ENCODE measurements at regions not wholly inside any gene's neighbourhood (a gene's known extent, or its start where the extent isn't known, plus 50 kb on each side); places are given as distances from the start of the nearest gene placed in this dataset.

GRCh38 chr19:31023038-31023437, 326.2 kb downstream of the TSHZ3 start:
- no peak overlapping the region for H3K4me3 ChIP-seq
- TF ChIP-seq, protein P1, sequence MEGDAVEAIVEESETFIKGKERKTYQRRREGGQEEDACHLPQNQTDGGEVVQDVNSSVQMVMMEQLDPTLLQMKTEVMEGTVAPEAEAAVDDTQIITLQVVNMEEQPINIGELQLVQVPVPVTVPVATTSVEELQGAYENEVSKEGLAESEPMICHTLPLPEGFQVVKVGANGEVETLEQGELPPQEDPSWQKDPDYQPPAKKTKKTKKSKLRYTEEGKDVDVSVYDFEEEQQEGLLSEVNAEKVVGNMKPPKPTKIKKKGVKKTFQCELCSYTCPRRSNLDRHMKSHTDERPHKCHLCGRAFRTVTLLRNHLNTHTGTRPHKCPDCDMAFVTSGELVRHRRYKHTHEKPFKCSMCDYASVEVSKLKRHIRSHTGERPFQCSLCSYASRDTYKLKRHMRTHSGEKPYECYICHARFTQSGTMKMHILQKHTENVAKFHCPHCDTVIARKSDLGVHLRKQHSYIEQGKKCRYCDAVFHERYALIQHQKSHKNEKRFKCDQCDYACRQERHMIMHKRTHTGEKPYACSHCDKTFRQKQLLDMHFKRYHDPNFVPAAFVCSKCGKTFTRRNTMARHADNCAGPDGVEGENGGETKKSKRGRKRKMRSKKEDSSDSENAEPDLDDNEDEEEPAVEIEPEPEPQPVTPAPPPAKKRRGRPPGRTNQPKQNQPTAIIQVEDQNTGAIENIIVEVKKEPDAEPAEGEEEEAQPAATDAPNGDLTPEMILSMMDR (IDR thresholded peaks at IDR 0.05; ENCODE audit: low read depth, low read length): no peak
- no peak for DNase-seq (ENCODE audit: low read depth in 1 of 2, low spot score in 1 of 2)
- no peaks in the 10 kb centered on the region for H3K27me3 ChIP-seq
- no peaks in the 10 kb centered on the region for H3K4me1 ChIP-seq (ENCODE audit: low read depth)
- H3K27ac ChIP-seq: no peak overlapping the region
- H3K9me3 ChIP-seq (ENCODE audit: low read depth): no peaks in the 10 kb centered on the region
- H3K36me3 ChIP-seq: no peaks in the 10 kb centered on the region

GRCh38 chr19:31018936-31019335, 330.3 kb downstream of the TSHZ3 start:
- no peak overlapping the region for H3K27ac ChIP-seq
- H3K36me3 ChIP-seq: no peaks in the 10 kb centered on the region
- no peaks in the 10 kb centered on the region for H3K9me3 ChIP-seq (ENCODE audit: low read depth)
- peaks cover 3% of the 10 kb centered on the region for H3K27me3 ChIP-seq
- DNase-seq (ENCODE audit: low read depth in 1 of 2, low spot score in 1 of 2): no peak
- H3K4me1 ChIP-seq (ENCODE audit: low read depth): no peaks in the 10 kb centered on the region
- TF ChIP-seq, protein P1 (IDR thresholded peaks at IDR 0.05; ENCODE audit: low read depth, low read length): no peak
- H3K4me3 ChIP-seq: no peak overlapping the region

DNA sequence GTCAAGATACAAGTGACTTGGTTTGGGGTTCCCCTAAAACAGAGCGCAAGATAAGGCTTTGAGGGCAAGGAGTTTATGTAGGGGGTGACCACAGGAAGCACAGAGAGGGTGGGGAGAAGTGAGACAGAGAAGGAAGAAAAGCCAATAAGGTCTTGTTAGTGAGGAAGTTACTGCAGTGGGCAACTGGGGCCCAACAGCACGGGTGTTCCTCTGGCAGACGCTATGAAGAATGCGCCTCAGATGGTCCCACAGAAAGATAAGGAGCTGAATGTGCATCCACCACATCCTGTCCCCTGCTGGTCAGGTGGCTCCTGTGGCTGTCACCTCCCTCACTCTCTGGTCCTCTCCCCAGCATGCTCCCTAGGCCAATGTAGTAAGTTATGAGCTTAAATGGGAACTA, 333.5 kb downstream of the TSHZ3 start:
- no peak for DNase-seq (ENCODE audit: low read depth in 1 of 2, low spot score in 1 of 2)
- H3K27me3 ChIP-seq: peaks cover 3% of the 10 kb centered on the region
- TF ChIP-seq, protein P1 (IDR thresholded peaks at IDR 0.05; ENCODE audit: low read depth, low read length): no peak
- no peaks in the 10 kb centered on the region for H3K9me3 ChIP-seq (ENCODE audit: low read depth)
- no peak overlapping the region for H3K4me3 ChIP-seq
- no peaks in the 10 kb centered on the region for H3K4me1 ChIP-seq (ENCODE audit: low read depth)
- H3K36me3 ChIP-seq: no peaks in the 10 kb centered on the region
- H3K27ac ChIP-seq: no peak overlapping the region

DNA sequence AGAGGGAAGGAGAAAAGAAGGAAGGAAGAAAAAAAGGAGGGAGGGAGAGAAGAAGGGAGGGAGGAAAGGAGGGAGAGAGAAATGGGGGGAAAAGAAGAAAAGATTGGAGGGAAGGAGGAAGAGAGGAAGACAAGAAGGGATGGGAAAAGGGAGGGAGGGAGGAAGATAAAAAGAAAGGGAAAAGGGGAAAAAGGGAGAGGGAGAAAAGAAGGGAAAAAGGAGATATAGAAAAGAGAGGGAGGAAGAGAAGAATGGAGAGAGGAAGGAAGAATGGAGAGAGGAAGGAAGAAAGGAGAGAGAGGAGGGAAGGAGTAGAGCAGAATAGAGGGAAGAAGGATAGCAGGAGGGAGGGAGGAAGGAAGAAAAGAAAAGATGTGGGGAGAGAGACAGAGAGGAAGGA, 334.6 kb downstream of the TSHZ3 start:
- H3K4me1 ChIP-seq (ENCODE audit: low read depth): no peaks in the 10 kb centered on the region
- H3K27me3 ChIP-seq: peaks cover 3% of the 10 kb centered on the region
- no peak for DNase-seq (ENCODE audit: low read depth in 1 of 2, low spot score in 1 of 2)
- H3K27ac ChIP-seq: no peak overlapping the region
- TF ChIP-seq, protein P1 (IDR thresholded peaks at IDR 0.05; ENCODE audit: low read depth, low read length): no peak
- H3K9me3 ChIP-seq (ENCODE audit: low read depth): no peaks in the 10 kb centered on the region
- no peak overlapping the region for H3K4me3 ChIP-seq
- no peaks in the 10 kb centered on the region for H3K36me3 ChIP-seq

- Histone ChIP-seq H3K4me1 (ENCODE audit: low read depth) (no peaks in the 10 kb centered on the region), H3K9me3 (ENCODE audit: low read depth) (no peaks in the 10 kb centered on the region), H3K36me3 (no peaks in the 10 kb centered on the region), H3K27ac (no peak overlapping the region), H3K4me3 (no peak overlapping the region), H3K27me3 (peaks cover 3% of the 10 kb centered on the region)
- no peak for DNase-seq (ENCODE audit: low read depth in 1 of 2, low spot score in 1 of 2)
- TF ChIP-seq, protein P1 (IDR thresholded peaks at IDR 0.05; ENCODE audit: low read depth, low read length): no peak
These were observed 335.7 kb downstream of the TSHZ3 start for GRCh38 chr19:31013384-31014020.
